Left lobe of liver (tissue), 2 donors: ENCODE measurements at regions not wholly inside any gene's neighbourhood (a gene's known extent, or its start where the extent isn't known, plus 50 kb on each side); places are given as distances from the start of the nearest gene placed in this dataset.
A peak's percentile ranks its signal among the peaks of the same experiment; 100 is the strongest.

Experiments
- ATAC-seq: fragments of 200-7000 bp; cut with Tn5 transposase; one replicate; pipeline ENCODE4 v1.9.1; 2020; ENCODE audit warnings: mild to moderate bottlenecking, moderate library complexity
- DNase-seq: peaks from one replicate; pipeline ENCODE4 v3.0.0-alpha.2; 2020; ENCODE audit warnings: low spot score
- donor health status: DM: no; HTN: no; CAD: no; lungs with moderate emphysema.
- donor health status: DM: no; HTN: yes; CAD: no.

- no peak for DNase-seq
- no peak for ATAC-seq
Observed at GRCh38 chr11:71357414-71357813, 90.8 kb downstream of the DHCR7 start.

- ATAC-seq = no peak
- DNase-seq = no peak
Observed at GRCh38 chr11:71356904-71357303, 91.3 kb downstream of the DHCR7 start.

- ATAC-seq (no peak), DNase-seq (no peak)
Observed at GRCh38 chr11:71356280-71356876, 91.8 kb downstream of the DHCR7 start.

GRCh38 chr11:71355281-71355680 lies 92.9 kb downstream of the DHCR7 start:
- DNase-seq = no peak
- no peak for ATAC-seq

GRCh38 chr11:71354394-71355105 lies 93.6 kb downstream of the DHCR7 start:
- DNase-seq (no peak), ATAC-seq (no peak)

- DNase-seq (no peak), ATAC-seq (no peak)
Observed at GRCh38 chr11:71352748-71353147, 95.4 kb downstream of the DHCR7 start.

- ATAC-seq = no peak
- DNase-seq = no peak
Observed at GRCh38 chr11:71352226-71352625, 96.0 kb downstream of the DHCR7 start.

- DNase-seq = no peak
- no peak for ATAC-seq
Observed at GRCh38 chr11:71349627-71350026, 97.2 kb upstream of the SHANK2 start.

- no peak for ATAC-seq
- no peak for DNase-seq
Observed at GRCh38 chr11:71343828-71344400, 91.5 kb upstream of the SHANK2 start.

- ATAC-seq = peak; percentile 94
- DNase-seq = peak; percentile 60
Observed at GRCh38 chr11:71342951-71343827, 90.8 kb upstream of the SHANK2 start.

- ATAC-seq (no peak), DNase-seq (no peak)
Observed at GRCh38 chr11:71342116-71342515, 89.7 kb upstream of the SHANK2 start.

- DNase-seq (no peak), ATAC-seq (no peak)
Observed at GRCh38 chr11:71341596-71341995, 89.2 kb upstream of the SHANK2 start.

- no peak for ATAC-seq
- no peak for DNase-seq
Observed at GRCh38 chr11:71341173-71341572, 88.8 kb upstream of the SHANK2 start.

GRCh38 chr11:71340086-71340606 lies 87.8 kb upstream of the SHANK2 start:
- ATAC-seq (no peak), DNase-seq (no peak)

- DNase-seq = peak; percentile 29
- no peak for ATAC-seq
Observed at GRCh38 chr11:71339396-71339881, 87.1 kb upstream of the SHANK2 start.

GRCh38 chr11:71338801-71339395 lies 86.5 kb upstream of the SHANK2 start:
- DNase-seq = no peak
- no peak for ATAC-seq

- no peak for ATAC-seq
- peak; percentile 32 for DNase-seq
Observed at GRCh38 chr11:71336996-71337754, 84.8 kb upstream of the SHANK2 start.

GRCh38 chr11:71336176-71336995 lies 84.0 kb upstream of the SHANK2 start:
- DNase-seq = peak; percentile 8
- no peak for ATAC-seq

- no peak for ATAC-seq
- DNase-seq = peak; percentile 24
Observed at GRCh38 chr11:71335371-71335770, 83.0 kb upstream of the SHANK2 start.
